ENCODE measurements at regions not wholly inside any gene's neighbourhood (a gene's known extent, or its start where the extent isn't known, plus 50 kb on each side); places are given as distances from the start of the nearest gene placed in this dataset.
"Not testable (repeated sequence)": the region's sequence is repeated elsewhere in the genome, so short reads cannot be mapped to it uniquely, and the experiment has no call there.

- DNase-seq (ENCODE audit: low read depth in 3 of 3): no peak
Observed at GRCh38 chr7:155228894-155229293, 68.8 kb upstream of the INSIG1 start.

GRCh38 chr7:155229548-155230168, 68.0 kb upstream of the INSIG1 start:
- no peak for DNase-seq (ENCODE audit: low read depth in 3 of 3)

GRCh38 chr7:155230169-155230593, 67.5 kb upstream of the INSIG1 start:
- DNase-seq (ENCODE audit: low read depth in 3 of 3): no peak

GRCh38 chr7:155231241-155231800, 66.4 kb upstream of the INSIG1 start:
- DNase-seq (ENCODE audit: low read depth in 3 of 3): no peak

- no peak for DNase-seq (ENCODE audit: low read depth in 3 of 3)
Observed at GRCh38 chr7:155231941-155232340, 65.7 kb upstream of the INSIG1 start.

GRCh38 chr7:155232911-155233310, 64.8 kb upstream of the INSIG1 start:
- no peak for DNase-seq (ENCODE audit: low read depth in 3 of 3)

- no peak for DNase-seq (ENCODE audit: low read depth in 3 of 3)
Observed at GRCh38 chr7:155233311-155234157, 64.1 kb upstream of the INSIG1 start.

GRCh38 chr7:155234158-155234492, 63.6 kb upstream of the INSIG1 start:
- no peak for DNase-seq (ENCODE audit: low read depth in 3 of 3)

- DNase-seq (ENCODE audit: low read depth in 3 of 3): no peak
Observed at GRCh38 chr7:155234950-155235789, 62.5 kb upstream of the INSIG1 start.

- no peak for DNase-seq (ENCODE audit: low read depth in 3 of 3)
Observed at GRCh38 chr7:155236386-155236785, 61.3 kb upstream of the INSIG1 start.

GRCh38 chr7:155237297-155237696, 60.4 kb upstream of the INSIG1 start:
- DNase-seq (ENCODE audit: low read depth in 3 of 3): no peak

- no peak for DNase-seq (ENCODE audit: low read depth in 3 of 3)
Observed at GRCh38 chr7:155237730-155238129, 59.9 kb upstream of the INSIG1 start.

GRCh38 chr7:155239431-155240087, 58.1 kb upstream of the INSIG1 start:
- not testable (repeated sequence) for DNase-seq (ENCODE audit: low read depth in 3 of 3)

- DNase-seq (ENCODE audit: low read depth in 3 of 3): no peak
Observed at GRCh38 chr7:155244675-155245074, 53.0 kb upstream of the INSIG1 start.

GRCh38 chr7:155247479-155248365, 50.0 kb upstream of the INSIG1 start:
- DNase-seq (ENCODE audit: low read depth in 3 of 3): no peak

All from stimulated activated CD4-positive, alpha-beta T cell treated with anti-CD3 and anti-CD28 coated beads, TNF-alpha, amount 100 ng/mL, for 48 hours (primary cell).